HG03280 (cell line): ENCODE measurements at regions not wholly inside any gene's neighbourhood (a gene's known extent, or its start where the extent isn't known, plus 50 kb on each side); places are given as distances from the start of the nearest gene placed in this dataset.
"Not testable (repeated sequence)": the region's sequence is repeated elsewhere in the genome, so short reads cannot be mapped to it uniquely, and the experiment has no call there.

Experiments used
- ATAC-seq: cut with Tn5 transposase; IDR thresholded peaks from one replicate; pipeline ENCODE4 v1.9.1; 2021; ENCODE audit warnings: mild to moderate bottlenecking, moderate library complexity; ENCODE audit not compliant: unreplicated experiment

DNA sequence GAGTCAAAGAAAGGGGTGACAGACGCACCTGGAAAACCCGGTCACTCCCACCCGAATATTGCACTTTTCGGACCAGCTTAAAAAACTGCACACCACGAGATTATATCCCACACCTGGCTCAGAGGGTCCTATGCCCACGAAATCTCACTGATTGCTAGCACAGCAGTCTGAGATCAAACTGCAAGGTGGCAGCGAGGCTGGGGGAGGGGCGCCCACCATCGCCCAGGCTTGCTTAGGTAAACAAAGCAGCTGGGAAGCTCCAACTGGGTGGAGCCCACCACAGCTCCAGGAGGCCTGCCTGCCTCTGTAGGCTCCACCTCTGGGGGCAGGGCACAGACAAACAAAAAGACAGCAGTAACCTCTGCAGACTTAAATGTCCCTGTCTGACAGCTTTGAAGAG is 185.1 kb upstream of the CXADR start:
- ATAC-seq = not testable (repeated sequence)

DNA sequence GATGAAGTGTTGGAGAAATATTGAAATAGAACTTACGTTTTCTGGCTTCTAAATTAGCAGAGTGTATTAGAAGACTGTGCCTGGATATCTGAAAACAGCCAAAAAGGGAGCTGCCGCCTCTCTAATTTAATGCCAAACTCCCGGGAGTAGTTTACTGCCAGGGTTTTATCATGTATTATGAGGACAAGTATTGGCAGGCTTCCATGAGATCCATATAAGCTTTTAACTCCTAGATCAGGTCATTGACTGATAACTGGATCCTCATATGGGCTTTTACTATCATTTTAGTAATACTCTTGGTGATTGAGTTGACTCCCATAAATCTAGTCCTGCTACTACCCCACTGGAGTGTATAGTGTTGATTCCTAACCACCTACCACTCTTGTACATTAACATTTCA is 178.4 kb upstream of the CXADR start:
- no peak for ATAC-seq

DNA sequence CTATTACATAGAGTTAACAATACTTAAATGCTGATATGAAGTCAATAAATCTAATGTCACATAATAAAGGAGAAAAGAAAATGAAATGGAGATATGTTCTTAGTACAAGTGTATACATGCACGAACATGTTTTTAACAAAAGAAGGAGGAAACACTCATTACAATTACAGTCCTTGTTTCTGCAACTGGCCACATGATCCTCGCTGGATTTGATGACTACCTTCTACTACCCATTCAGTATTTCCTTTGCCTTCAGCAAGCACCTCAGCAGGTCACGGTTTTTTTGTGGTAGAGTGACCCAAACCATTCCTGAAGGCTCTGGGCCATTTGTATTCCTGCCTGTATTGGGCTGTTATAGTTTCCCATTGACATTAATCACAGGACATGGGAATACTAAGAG is 172.8 kb upstream of the CXADR start:
- ATAC-seq = no peak

DNA sequence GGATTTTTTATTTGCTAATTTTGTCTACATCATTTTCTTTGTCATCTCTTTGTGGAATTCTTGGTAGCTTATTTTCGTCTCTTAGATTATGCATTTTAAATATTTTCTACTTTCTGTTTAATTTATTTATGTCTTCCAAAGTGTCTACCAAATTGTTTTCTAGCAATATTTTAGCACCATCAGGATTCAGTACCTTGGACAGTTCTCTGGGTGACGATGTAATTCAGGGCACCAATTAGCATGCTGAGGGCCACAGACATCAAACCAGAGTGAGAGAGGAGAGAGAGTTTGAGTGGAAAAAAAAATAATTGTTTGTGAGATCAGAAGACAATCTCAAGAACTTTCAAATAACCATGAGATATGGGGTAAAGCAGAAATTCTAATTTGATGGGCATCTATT is 169.8 kb upstream of the CXADR start:
- ATAC-seq = no peak

DNA sequence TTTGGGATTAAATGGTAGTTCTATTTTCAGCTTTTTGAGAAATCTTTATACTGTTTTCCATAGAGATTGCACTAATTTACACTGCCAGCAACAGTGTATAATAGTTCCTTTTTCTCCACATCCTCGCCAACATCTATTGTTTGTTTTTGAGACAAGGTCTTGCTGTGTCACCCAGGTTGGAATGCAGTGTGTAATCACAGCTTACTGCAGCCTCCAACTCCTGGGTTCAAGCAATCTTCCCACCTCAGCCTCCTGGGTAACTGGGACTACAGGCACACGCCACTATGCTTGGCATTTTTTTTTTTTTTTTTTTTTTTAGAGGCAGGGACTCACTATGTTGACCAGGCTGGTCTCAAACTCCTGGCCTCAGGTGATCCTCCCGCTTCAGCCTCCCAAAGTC is 164.5 kb upstream of the CXADR start:
- ATAC-seq = no peak

DNA sequence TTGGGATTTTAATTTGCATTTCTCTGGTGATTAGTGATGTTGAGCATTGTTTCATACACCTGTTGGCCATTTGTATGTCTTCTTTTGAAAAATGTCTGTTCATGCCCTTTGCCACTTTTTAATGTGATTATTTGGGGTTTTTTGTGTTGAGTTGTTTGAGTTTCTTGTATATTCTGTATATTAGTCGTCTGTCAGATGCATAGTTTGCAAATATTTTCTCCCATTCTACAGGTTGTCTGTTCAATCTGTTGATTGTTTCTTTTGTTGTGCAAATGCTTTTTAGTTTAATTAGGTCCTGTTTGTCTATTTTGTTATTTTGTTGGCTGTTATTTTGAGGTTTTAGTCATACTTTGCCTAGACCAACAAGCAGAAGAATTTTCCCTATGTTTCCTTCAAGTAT is 164.0 kb upstream of the CXADR start:
- no peak for ATAC-seq

DNA sequence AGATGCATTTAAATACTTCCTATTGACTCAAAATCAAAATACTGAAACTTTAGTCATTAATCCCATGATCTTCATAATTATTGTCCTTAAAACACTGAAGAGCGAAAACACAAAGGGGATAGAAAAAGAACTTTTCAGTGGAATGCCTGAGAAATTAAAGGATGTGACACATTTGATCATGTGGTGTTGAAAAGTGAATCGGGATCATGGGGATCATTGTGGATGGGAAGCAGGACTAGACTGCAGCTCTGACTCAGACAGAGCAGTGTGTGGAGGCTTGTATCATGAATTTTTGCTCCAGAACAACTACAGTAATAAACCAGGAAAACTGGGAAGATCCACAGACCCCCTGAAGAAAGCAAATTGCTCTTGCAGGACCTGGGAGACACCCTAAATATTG is 161.1 kb upstream of the CXADR start:
- ATAC-seq = no peak

DNA sequence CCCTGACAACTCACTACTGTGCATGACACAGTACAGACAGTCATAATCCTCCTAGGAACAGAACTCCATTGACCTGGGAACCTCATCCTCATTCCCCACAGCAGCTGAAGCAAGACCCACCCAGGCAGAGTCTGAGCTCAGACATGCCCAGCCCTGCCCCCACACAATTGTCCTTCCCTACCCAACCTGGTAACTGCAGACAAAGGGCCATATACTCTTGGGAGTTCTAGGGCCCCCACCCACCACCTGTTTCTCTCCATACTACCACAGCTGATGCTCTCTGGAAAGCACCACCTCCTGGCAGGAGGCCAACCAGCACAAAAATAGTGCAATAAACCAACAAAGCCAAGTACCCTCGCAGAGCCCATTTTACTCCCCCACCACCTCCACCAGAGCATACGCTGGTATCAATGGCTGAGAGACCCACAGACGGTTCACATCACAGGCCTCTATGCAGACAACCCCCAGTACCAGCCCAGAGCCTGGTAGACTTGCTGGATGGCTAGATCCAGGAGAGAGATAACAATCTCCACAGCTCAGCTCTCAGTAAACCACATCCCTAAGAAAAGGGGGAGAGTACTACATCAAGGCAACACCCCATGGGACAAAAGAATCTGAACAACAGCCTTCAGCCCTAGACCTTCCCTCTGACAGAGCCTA is 159.7 kb upstream of the CXADR start:
- no peak for ATAC-seq

DNA sequence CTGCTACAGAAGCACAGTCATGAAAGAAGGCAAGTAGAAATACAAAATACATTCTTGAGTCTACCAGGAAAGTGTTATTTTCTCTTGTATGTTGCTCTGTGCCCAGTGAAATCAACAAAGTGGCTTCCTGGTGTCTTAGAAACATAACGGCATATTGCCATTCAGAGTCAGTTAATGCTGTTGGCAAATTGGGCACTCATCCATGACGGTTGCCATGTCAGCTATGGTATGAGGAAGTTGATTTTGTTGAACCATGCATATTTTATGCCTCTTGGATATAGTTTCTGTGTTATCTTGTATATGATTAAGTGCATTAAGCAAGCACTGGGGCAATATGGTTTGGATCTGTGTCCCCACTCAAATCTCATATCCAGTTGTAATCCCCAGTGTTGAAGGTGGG is 153.1 kb upstream of the CXADR start:
- ATAC-seq = no peak

DNA sequence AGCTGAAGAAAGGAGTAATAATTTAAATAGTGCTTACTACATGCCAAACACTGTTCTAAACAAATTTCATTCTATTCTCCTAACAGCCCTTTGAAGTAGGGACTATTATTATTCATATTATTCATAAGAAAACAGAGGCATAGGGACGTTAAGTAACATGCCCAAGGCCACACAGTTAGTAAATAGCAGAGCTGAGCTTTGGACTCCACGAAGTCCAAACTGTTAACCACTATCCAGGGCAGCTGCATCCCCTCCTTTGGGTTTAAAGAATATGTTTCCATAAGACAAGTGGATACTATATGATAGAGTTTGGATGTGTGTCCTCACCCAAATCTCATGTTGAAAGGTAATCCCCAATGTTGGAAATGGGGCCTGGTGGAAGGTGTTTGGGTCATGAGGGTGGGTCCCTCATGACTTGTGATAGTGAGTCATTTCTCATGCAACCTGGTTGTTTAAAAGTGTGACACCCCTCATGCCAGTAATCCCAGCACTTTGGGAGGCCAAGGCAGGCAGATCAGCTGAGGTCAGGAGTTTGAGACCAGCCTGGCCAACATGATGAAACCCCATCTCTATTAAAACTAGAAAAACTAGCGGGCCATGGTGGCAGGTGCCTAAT is 144.0 kb upstream of the CXADR start:
- ATAC-seq = no peak

DNA sequence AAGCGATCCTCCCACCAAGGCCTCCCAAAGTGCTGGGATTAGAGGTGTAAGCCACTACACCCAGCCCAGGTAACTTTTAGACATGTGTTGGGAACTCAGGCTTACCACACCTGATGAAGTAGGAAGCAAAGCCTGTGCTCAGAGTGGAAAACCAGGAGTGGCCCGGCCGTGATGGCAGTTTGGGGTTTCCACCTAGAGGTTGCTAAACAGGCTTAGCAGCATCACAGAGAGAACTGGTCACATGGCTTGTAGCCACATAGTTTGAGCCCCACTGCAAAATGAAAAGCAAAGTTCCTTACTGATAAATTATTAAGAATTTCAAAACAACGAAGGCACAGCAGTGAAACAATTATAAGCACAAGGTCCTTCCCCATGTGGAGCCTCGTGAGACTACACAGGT is 142.6 kb upstream of the CXADR start:
- ATAC-seq = no peak

DNA sequence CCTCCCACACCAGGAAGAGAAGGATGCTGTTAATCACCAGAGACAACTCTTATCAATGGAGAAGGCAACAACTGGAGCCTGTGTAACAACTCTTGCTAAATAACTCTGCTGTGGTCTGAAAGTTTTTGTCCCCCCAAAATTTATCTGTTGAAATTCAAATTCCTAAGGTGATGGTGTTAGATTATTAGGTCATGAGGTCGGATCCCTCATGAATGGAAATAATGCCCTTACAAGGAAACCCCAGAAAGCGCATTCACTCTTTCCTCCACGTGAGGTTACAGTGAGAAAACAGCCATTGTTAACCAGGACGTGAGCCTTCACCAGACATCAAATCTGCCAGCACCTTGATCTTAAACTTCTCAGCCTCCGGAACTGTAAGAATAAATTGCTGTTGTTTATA is 141.9 kb upstream of the CXADR start:
- ATAC-seq = no peak

DNA sequence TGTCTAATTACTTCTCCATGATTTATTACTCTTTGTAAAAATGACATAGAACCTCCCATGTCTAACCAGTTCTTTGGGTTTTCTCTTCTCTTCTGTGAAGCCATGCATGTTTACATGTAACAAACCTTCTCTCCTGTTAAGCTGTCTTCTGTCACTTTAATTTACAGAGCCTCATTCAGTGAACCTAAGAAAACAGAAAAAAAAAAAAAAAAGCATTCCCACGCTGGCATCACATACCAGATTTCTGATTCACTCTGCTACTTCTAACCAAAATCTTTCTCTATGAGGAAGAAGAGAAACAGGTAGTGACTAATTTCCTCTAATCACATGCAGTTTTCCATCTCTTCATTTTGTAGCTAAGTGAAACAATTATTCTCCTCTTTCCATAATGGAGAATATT is 141.4 kb upstream of the CXADR start:
- ATAC-seq = no peak

DNA sequence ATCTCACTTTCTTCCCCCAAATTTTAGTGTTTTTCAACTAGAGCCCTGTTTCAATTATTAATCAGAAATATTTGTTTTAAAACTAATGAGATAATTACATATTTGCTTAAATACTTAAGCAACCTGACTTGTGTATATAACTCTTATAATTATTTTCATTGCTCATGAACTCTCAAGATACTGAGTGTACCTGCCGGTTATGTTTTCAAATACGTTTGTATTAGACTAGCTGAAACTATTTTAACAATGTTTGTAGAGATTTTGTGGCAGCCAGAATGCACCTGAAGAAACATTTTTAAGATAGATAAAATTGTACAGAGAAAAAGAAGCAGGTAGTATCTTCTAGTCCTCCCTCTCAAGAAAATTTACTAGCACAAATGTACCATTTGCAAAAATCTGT is 140.6 kb upstream of the CXADR start:
- no peak for ATAC-seq

DNA sequence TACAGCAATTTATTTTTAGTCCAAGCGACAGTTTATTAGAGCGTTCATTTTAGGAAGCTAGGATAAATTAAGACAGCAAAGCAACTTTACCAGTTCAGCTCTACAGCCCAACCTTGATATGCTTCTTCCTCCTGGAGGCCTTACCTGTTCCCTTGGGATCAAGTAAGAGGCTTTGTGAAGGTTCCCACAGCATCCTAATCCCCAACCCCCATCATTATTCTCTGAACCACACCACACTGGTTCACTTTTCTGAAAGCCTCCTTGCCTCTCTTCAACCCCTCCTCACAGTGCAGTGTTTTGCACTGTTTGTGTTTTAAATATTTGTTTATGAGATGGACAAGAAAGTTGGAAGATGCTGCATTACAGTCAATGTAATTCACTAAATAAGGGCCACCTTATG is 126.3 kb upstream of the CXADR start:
- no peak for ATAC-seq

DNA sequence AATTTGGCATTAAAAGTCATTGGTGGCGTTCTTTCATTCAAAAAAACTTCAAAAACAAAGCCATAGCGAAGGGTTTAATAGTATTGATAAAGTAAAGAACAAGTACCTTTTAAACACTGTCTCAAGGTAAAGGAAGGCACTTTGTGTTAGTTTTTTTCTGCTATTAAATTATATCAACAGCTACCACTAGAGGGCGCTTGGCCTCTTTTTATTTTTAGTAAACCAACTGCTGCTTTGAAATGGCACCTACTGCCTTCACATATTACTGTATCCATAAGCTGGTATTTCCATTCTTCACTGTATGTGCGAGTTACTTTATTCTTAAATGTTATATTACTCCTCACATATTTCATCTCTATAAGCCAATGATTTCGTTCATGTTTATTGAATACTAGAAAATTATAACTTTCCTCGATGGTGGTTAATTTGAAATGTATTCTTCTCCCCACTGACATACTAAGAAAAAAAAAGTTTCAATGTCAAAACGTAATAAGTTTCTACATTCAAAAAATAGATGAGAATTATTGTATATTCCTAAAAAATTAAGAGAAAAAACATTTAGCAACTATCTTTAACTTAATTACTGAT is 125.7 kb upstream of the CXADR start:
- ATAC-seq = no peak

DNA sequence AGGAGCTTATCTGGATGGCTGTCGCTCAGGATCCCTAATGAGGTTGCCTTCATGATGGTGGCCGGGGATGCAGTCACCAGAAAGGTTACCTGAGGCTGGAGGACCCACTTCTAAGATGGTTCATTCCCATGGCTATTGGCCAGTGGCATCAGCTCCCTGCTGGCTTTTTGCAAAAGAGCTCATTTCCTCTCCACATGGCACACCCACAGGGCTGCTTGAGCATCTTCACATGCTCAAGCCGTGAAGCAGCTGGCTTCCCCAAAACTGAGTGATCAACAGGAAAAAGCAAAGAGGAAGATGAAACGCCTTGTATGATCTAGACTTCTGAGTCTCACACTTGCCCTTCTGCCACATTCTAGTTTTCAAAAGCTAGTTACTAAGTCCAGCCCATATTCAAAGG is 124.6 kb upstream of the CXADR start:
- ATAC-seq = no peak

DNA sequence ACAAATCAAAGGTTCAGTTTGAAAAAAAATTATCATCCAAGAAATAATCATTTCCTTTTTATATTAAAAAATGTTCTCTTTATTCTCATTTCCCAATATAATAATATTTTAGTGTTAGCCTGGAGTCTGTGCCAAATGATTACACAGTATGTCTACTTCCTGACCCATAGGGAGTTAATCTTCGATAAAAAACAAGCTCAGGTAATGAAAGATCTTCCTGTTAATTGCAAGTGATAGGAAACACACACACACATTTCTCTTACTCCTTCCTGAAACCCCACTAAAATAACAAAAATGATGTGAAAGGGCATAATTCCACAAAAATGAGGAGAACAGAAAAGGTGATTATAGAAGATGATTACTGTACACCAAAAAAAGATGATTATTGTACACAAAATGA is 123.5 kb upstream of the CXADR start:
- ATAC-seq = no peak

DNA sequence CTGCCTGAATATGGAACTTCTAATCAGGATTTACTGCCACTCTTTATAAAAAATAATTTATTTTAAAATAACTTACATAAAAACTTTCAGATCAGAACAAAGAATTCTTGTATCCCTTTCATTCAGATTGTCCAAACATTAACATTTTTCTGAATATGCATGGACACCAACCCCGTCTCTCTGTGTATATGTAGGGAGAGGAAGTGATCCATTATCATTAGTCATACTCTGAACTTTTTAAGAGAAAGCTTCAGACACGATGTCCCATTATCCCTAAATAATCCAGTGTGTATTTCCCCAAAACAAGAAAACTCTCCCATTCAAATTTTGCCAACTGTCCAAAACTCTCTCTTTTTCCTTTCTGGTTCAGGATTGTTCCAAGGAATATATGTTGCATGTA is 122.3 kb upstream of the CXADR start:
- ATAC-seq = no peak

DNA sequence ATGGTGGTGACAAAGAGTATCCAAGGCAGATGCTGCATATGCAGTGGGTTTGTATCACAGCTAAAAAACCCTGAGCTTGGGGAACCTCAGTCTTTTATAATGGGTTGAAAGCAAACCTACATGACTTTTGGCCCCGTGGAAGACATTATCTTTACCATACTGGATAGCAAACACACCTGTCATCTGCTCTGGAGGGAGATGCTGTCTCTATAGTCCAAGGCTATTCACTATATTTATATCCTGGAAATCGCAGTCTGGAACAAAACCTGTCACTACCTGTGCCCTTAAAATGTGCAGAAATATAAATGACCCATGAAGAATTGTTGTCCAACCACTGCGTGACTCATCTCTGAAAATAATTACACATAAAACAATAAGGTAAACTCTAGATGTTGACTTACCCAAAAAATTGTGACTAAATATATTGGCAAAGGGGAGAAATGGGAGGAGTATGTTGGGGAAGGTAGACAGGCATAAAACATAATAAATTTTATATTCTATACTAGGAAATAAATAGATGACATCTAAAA is 121.0 kb upstream of the CXADR start:
- ATAC-seq = no peak

DNA sequence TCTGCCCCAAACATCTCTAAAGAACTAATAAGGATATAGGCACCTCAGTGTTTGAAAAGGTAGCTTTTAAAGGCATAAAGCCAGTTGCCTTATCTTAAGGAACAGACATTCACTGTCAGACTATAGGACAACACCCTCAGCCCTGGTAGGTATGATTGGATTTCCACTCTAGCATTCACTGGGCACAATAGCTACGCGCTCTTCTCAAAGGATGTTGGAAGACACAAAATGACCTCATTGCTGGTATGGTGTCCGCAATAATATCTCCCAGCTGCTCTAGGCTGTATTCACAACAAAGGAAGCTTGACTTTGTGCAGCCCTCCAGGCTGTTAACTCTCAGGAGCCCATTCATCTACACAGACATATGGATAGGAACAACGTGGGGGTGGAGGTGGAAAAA is 119.4 kb upstream of the CXADR start:
- ATAC-seq = no peak

DNA sequence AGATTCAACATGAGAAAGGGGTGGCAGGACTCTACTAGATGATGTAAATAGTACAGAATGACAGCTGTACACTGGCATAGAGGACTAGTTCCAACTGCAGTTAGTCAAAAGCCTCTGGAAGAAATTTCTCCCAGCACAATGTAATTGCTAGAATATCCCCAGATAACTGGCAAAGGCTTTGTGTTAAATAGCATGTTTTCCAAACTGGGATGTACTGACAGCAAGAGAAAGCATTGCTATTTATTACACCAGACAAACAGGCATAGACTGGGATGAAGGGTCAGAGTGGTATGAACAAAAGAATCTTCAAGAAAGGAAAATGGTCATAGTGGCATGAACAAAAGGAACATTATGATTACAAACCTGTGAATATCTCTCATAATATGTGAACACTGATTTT is 115.9 kb upstream of the CXADR start:
- ATAC-seq = no peak

DNA sequence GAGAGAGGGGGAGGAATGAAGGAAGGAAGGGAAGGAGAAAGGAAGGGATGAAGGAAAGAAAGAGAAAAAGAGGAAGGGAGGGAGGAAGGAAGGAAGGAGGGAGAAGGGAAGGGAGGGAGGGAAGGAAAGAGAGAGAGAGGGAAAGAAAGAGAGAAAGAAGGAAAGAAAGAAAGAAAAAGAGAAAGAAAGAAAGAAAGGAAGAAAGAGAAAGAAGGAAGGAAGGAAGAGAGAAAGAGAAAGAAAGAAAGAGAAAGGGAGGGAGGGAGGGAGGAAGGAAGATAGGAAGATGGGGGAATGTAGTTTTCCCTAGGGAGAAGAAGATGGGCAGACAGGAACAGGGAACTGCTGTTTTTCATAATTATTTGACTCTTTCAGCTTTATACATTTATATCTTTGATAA is 115.1 kb upstream of the CXADR start:
- no peak for ATAC-seq
